Heart left ventricle (tissue), 13 donors: ENCODE measurements at regions not wholly inside any gene's neighbourhood (a gene's known extent, or its start where the extent isn't known, plus 50 kb on each side); places are given as distances from the start of the nearest gene placed in this dataset.

ENCODE experiments used
- CTCF ChIP-seq, 12 donors: fragments of 200-600 bp; sonication (generic) in 4 of 12; IDR thresholded peaks; one replicate each; pipeline versions ENCODE4 v1.5.0 to v1.8.0; 2018 to 2022; ENCODE audit warnings: antibody characterized with exemption in 12 of 12, mild to moderate bottlenecking in 5 of 12
- POLR2A ChIP-seq, 2 donors: fragments of 450-650 bp; IDR thresholded peaks; one replicate each; pipeline ENCODE4 v1.6.1; 2017; ENCODE audit warnings: antibody characterized with exemption in 2 of 2, mild to moderate bottlenecking in 2 of 2, moderate library complexity in 2 of 2
- donor health status: ischemic (EF 13 %, LVEDD 7.1; RV severe dilation, severe dysfunction).
- donor health status: DM: no; HTN: yes; CAD: no.
- donor health status: DM: no; HTN: no; CAD: no.
- donor health status: ischemic (EF 25% LVEDD 6.9; RV normal size, moderate dysfunction).
- donor health status: ischemic (EF 25% LVEDD 5.7; RV mildly dilated, moderate dysfunction).
- donor health status: ischemic (EF 35%, LVEDD 5.7; RV mildly dilated, moderate dysfunction).
- donor health status: nonischemic (EF 11% LVEDD 7.7; RV severe dilation, severe dysfunction).
- donor health status: DM: yes; HTN: yes; CAD: no.
- donor health status: PGD.
- donor health status: ischemic (EF 29% LVEDD 5.4; RV normal size, mild dysfunction).
- donor health status: nonischemic (EF 23%, LVEDD 6.1; RV moderate dilation, normal function).

GRCh38 chr4:30868111-30868895 lies 148.1 kb downstream of the PCDH7 start:
- TF ChIP-seq CTCF (IDR thresholded peaks at IDR 0.05) (no peak), POLR2A (IDR thresholded peaks at IDR 0.05) (no peak)
